Activated CD8-positive, alpha-beta memory T cell treated with anti-CD3 and anti-CD28 coated beads, Interleukin-2, amount 50 U/mL, for 1 hour (primary cell): ENCODE measurements at regions not wholly inside any gene's neighbourhood (a gene's known extent, or its start where the extent isn't known, plus 50 kb on each side); places are given as distances from the start of the nearest gene placed in this dataset.

ENCODE experiments used
- DNase-seq: peaks from one replicate; pipeline ENCODE4 v3.0.0-alpha.2; 2020; ENCODE audit errors: extremely low read depth

GRCh38 chr2:204428675-204429074, 116.6 kb upstream of the PARD3B start:
- DNase-seq, result no peak

GRCh38 chr2:204431529-204431928, 113.7 kb upstream of the PARD3B start:
- no peak for DNase-seq

- no peak for DNase-seq
These were observed 113.1 kb upstream of the PARD3B start for GRCh38 chr2:204432196-204432595.

GRCh38 chr2:204434660-204435462, 110.4 kb upstream of the PARD3B start:
- DNase-seq, result no peak

GRCh38 chr2:204436230-204436629, 109.0 kb upstream of the PARD3B start:
- no peak for DNase-seq

- no peak for DNase-seq
These were observed 107.9 kb upstream of the PARD3B start for GRCh38 chr2:204437408-204437807.

GRCh38 chr2:204437815-204438756, 107.2 kb upstream of the PARD3B start:
- no peak for DNase-seq

- DNase-seq, result no peak
These were observed 104.0 kb upstream of the PARD3B start for GRCh38 chr2:204441316-204441715.

GRCh38 chr2:204445149-204445548, 100.1 kb upstream of the PARD3B start:
- DNase-seq, result no peak

- DNase-seq, result no peak
These were observed 97.6 kb upstream of the PARD3B start for GRCh38 chr2:204447722-204448121.

GRCh38 chr2:204449977-204450376, 95.3 kb upstream of the PARD3B start:
- DNase-seq, result no peak

- DNase-seq, result no peak
These were observed 93.5 kb upstream of the PARD3B start for GRCh38 chr2:204451766-204452165.

- no peak for DNase-seq
These were observed 92.7 kb upstream of the PARD3B start for GRCh38 chr2:204452464-204453023.

GRCh38 chr2:204453730-204454167, 91.5 kb upstream of the PARD3B start:
- DNase-seq, result no peak

- DNase-seq, result no peak
These were observed 90.4 kb upstream of the PARD3B start for GRCh38 chr2:204454672-204455380.

- no peak for DNase-seq
These were observed 76.4 kb upstream of the PARD3B start for GRCh38 chr2:204468746-204469429.

GRCh38 chr2:204470178-204470620, 75.1 kb upstream of the PARD3B start:
- no peak for DNase-seq

GRCh38 chr2:204470621-204471196, 74.6 kb upstream of the PARD3B start:
- DNase-seq, result no peak

GRCh38 chr2:204472375-204472774, 72.9 kb upstream of the PARD3B start:
- no peak for DNase-seq

GRCh38 chr2:204473224-204473623, 72.1 kb upstream of the PARD3B start:
- no peak for DNase-seq

GRCh38 chr2:204475399-204475798, 69.9 kb upstream of the PARD3B start:
- no peak for DNase-seq
